ENCODE measurements at regions not wholly inside any gene's neighbourhood (a gene's known extent, or its start where the extent isn't known, plus 50 kb on each side); places are given as distances from the start of the nearest gene placed in this dataset.

DNA sequence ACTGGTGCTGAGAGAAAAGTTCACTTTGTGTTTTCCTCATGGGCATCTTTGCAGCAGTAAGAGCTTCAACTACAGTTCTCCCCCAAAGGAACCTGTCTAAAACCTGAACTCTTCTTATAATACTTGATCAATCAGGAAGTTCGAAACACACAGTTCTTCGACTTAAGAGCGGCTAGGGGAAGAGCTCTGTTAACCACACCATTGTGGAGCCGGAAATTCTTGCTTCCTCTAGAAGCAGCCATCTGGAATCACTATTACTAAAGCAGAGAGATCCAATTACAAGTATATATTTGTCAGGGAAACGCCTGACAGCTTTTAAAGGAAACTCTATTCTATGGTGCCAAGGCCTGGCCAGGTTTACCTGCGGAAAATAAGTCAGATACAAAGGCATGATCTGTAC is 337.3 kb upstream of the CBLB start:
- TF ChIP-seq, protein P1, sequence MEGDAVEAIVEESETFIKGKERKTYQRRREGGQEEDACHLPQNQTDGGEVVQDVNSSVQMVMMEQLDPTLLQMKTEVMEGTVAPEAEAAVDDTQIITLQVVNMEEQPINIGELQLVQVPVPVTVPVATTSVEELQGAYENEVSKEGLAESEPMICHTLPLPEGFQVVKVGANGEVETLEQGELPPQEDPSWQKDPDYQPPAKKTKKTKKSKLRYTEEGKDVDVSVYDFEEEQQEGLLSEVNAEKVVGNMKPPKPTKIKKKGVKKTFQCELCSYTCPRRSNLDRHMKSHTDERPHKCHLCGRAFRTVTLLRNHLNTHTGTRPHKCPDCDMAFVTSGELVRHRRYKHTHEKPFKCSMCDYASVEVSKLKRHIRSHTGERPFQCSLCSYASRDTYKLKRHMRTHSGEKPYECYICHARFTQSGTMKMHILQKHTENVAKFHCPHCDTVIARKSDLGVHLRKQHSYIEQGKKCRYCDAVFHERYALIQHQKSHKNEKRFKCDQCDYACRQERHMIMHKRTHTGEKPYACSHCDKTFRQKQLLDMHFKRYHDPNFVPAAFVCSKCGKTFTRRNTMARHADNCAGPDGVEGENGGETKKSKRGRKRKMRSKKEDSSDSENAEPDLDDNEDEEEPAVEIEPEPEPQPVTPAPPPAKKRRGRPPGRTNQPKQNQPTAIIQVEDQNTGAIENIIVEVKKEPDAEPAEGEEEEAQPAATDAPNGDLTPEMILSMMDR (IDR thresholded peaks at IDR 0.05): no peak
- TF ChIP-seq POLR2A (IDR thresholded peaks at IDR 0.05): no peak
